22Rv1 (cell line): ENCODE measurements at regions not wholly inside any gene's neighbourhood (a gene's known extent, or its start where the extent isn't known, plus 50 kb on each side); places are given as distances from the start of the nearest gene placed in this dataset.

Experiments
- ZFX ChIP-seq: fragments of 450-650 bp; IDR thresholded peaks from 2 replicates; pipeline ENCODE4 v1.6.1; 2017; ENCODE audit warnings: antibody characterized with exemption, borderline replicate concordance
- TF ChIP-seq, protein P1 (sequence below): fragments of 450-650 bp; IDR thresholded peaks from 2 replicates; pipeline ENCODE4 v1.5.1; 2017; ENCODE audit warnings: mild to moderate bottlenecking

- TF ChIP-seq, protein P1, sequence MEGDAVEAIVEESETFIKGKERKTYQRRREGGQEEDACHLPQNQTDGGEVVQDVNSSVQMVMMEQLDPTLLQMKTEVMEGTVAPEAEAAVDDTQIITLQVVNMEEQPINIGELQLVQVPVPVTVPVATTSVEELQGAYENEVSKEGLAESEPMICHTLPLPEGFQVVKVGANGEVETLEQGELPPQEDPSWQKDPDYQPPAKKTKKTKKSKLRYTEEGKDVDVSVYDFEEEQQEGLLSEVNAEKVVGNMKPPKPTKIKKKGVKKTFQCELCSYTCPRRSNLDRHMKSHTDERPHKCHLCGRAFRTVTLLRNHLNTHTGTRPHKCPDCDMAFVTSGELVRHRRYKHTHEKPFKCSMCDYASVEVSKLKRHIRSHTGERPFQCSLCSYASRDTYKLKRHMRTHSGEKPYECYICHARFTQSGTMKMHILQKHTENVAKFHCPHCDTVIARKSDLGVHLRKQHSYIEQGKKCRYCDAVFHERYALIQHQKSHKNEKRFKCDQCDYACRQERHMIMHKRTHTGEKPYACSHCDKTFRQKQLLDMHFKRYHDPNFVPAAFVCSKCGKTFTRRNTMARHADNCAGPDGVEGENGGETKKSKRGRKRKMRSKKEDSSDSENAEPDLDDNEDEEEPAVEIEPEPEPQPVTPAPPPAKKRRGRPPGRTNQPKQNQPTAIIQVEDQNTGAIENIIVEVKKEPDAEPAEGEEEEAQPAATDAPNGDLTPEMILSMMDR, result no peak
- TF ChIP-seq ZFX, result no peak
These were observed 73.7 kb upstream of the APOBEC4 start for GRCh38 chr1:183726825-183727224.
